Ectodermal cell (in vitro differentiated cells): ENCODE measurements at regions not wholly inside any gene's neighbourhood (a gene's known extent, or its start where the extent isn't known, plus 50 kb on each side); places are given as distances from the start of the nearest gene placed in this dataset.
"Not testable (repeated sequence)": the region's sequence is repeated elsewhere in the genome, so short reads cannot be mapped to it uniquely, and the experiment has no call there.

Experiments used
- H3K27ac ChIP-seq: 2 replicates; pipeline ENCODE4 v1.7.0; 2013; ENCODE audit warnings: mild to moderate bottlenecking, low read depth, low read length; ENCODE audit not compliant: insufficient read depth, poor library complexity, severe bottlenecking
- H3K27me3 ChIP-seq: 2 replicates; pipeline ENCODE4 v1.7.0; 2013; ENCODE audit warnings: mild to moderate bottlenecking, low read length; ENCODE audit not compliant: insufficient read depth, control insufficient read depth, poor library complexity, severe bottlenecking
- H3K36me3 ChIP-seq: one replicate; pipeline ENCODE4 v1.7.0; 2013; ENCODE audit warnings: low read length; ENCODE audit not compliant: control insufficient read depth, insufficient read depth
- H3K4me1 ChIP-seq: one replicate; pipeline ENCODE4 v1.7.0; 2013; ENCODE audit warnings: low read length; ENCODE audit not compliant: control insufficient read depth, insufficient read depth
- H3K4me3 ChIP-seq: 2 replicates; pipeline ENCODE4 v1.7.0; 2013; ENCODE audit warnings: low read depth, low read length, control low read depth; ENCODE audit not compliant: insufficient read depth
- H3K9me3 ChIP-seq: 2 replicates; pipeline ENCODE4 v1.7.0; 2013; ENCODE audit warnings: mild to moderate bottlenecking, low read length, moderate library complexity; ENCODE audit not compliant: control insufficient read depth
- WGBS, 2 experiments: methylation state at CpG; one replicate each; pipeline ENCODE4 v1.1.7; 2013; ENCODE audit warnings: missing lambda C conversion rate in 2 of 2; 5-methylcytosine and 5-hydroxymethylcytosine counted together

DNA sequence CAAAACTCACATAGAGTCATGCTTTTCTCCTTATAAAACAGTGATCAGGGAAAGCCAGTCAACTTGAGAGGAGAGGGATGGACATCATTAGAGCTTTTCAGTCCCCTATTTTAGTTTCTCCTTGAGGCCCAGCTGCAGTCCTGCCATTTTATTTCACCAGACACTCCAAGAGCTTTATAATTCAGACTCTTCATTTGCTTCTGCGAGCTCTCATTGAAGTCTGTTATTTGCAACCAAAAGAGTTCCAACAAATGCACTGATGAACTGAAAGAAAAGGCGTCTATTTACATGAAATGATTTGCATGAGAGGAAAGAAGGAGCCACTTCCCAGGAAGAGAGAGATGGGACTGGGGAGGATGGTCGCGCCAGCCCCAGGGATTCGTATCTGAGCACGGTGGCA lies 86.8 kb downstream of the NDUFA12 start:
- Histone ChIP-seq H3K4me1 (peaks cover 7% of the 10 kb centered on the region), H3K4me3 (no peak overlapping the region), H3K9me3 (no peaks in the 10 kb centered on the region), H3K36me3 (no peaks in the 10 kb centered on the region), H3K27ac (no peak overlapping the region), H3K27me3 (no peaks in the 10 kb centered on the region)
- 63 to 68% methylated on average over 6 of the region's 6 CpGs for WGBS, 2 experiments

DNA sequence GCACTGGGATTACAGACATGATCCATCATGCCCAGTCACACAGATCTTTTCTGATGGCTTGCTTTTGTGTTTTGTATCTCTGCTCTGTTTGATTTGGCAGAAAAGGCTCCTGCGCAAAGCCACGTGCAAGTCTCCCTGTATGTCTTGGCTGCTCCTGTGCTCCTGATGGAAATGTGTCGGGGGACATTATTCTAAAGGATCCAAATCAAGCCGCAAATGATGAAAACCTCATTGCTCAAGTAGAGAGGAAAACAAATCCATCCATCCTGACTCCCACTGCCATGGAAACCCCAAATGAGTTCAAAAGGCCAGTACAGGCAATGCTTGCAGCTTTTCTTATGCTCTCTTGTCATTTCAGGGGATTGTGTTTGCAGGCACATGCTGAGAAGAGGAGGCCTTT lies 93.8 kb downstream of the NDUFA12 start:
- Histone ChIP-seq H3K4me3 (no peak overlapping the region), H3K36me3 (no peaks in the 10 kb centered on the region), H3K27ac (no peak overlapping the region), H3K4me1 (peaks cover 8% of the 10 kb centered on the region), H3K9me3 (no peaks in the 10 kb centered on the region), H3K27me3 (no peaks in the 10 kb centered on the region)
- 72% methylated on average over 4 of the region's 4 CpGs for WGBS, 2 experiments

DNA sequence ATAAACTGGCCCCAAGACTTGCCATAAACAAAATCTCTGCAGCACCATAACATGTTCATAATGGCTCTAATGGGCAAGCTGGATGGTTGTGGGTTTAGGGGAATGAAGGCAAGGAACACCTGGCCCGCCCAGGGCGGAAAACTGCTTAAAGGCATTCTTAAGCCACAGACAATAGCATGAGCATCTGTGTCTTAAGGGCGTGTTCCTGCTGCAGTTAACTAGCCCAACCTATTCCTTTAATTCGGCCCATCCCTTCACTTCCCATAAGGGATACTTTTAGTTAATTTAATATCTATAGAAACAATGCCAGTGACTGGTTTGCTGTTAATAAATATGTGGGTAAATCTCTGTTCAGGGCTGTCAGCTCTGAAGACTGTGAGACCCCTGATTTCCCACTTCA lies 97.7 kb downstream of the NDUFA12 start:
- H3K4me3 ChIP-seq, H3K27ac ChIP-seq, H3K36me3 ChIP-seq, H3K4me1 ChIP-seq, H3K27me3 ChIP-seq, H3K9me3 ChIP-seq: not testable (repeated sequence)
- WGBS, 2 experiments: 93 to 95% methylated on average over 3 of the region's 4 CpGs

DNA sequence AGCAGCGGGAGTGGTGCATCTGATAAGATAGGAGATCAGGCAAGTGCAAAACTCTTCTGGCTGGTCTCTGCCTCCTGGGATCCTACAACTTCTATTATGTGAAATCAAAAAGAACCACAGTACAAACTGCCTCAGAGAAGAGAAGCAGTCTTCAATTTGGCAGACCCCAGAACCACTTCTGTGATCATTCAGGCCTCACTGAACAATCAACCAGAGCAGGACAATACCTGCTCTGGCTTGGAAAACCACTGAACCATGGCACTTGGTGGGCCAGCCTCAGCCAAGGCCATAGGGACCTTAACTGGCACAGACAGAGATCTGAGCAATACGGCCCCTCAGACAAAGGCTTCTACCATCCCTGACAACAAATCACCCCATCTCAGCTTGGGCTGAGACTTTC lies 103.0 kb downstream of the NDUFA12 start:
- Histone ChIP-seq H3K4me3 (no peak overlapping the region), H3K36me3 (no peaks in the 10 kb centered on the region), H3K4me1 (no peaks in the 10 kb centered on the region), H3K27ac (no peak overlapping the region), H3K9me3 (no peaks in the 10 kb centered on the region), H3K27me3 (no peaks in the 10 kb centered on the region)
- WGBS, 2 experiments: 84 to 90% methylated on average over 2 of the region's 2 CpGs

DNA sequence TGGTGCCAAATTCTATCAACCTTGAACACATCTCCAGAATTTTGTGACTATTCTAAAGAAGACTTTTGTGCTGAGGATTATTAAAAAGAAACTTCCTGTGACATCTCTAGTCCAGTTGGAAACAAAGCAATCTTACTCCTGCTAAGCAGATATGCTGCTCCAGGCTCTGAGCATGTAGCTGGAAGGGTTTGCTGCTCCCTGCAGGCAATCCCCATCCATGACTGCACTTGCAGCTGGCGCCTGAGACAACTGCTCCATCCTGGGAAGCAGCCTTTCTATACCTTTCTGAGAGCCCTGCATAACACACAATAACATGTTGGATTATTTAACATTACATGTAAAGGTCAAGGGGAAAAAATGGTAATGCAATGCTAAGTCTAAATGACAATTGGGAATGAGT lies 105.1 kb downstream of the NDUFA12 start:
- WGBS, 2 experiments: 70 to 83% methylated on average over 1 of the region's 1 CpG
- H3K9me3 ChIP-seq: no peaks in the 10 kb centered on the region
- H3K36me3 ChIP-seq: no peaks in the 10 kb centered on the region
- H3K27ac ChIP-seq: no peak overlapping the region
- no peak overlapping the region for H3K4me3 ChIP-seq
- no peaks in the 10 kb centered on the region for H3K4me1 ChIP-seq
- no peaks in the 10 kb centered on the region for H3K27me3 ChIP-seq

DNA sequence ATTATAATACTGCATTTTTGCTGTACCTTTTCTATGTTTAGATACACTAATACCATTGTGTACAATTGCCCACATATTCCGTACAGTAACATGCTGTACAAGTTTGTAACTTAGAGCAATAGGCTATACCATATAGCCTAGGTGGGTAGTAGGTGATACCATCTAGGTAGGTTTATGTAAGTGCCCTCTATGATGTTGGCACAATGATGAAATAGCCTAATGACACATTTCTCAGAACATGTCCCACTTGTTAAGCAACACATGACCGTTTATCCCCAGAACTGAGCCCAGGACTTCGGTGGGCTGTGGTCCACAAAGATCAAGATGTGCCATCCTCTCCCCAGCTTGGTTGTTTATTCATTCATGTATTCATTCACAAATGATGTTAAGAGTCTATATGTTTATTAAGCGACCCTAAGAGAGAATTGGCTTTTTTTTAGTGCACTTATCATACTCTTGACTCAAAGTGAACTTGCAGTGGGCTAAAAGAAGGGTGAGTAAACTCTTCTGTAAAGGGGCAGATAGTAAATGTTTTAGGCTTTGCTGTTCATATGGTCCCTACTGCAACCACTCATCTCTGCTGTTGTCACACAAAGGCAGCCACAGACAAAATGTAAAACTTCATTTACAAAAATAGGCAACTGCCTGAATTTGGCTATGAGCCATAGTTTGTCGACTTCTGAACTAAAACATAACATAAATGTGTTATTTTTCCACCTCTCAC lies 110.8 kb downstream of the NDUFA12 start:
- no peaks in the 10 kb centered on the region for H3K4me1 ChIP-seq
- 92 to 96% methylated on average over 5 of the region's 5 CpGs for WGBS, 2 experiments
- no peaks in the 10 kb centered on the region for H3K36me3 ChIP-seq
- no peak overlapping the region for H3K27ac ChIP-seq
- no peaks in the 10 kb centered on the region for H3K9me3 ChIP-seq
- H3K27me3 ChIP-seq: no peaks in the 10 kb centered on the region
- no peak overlapping the region for H3K4me3 ChIP-seq

DNA sequence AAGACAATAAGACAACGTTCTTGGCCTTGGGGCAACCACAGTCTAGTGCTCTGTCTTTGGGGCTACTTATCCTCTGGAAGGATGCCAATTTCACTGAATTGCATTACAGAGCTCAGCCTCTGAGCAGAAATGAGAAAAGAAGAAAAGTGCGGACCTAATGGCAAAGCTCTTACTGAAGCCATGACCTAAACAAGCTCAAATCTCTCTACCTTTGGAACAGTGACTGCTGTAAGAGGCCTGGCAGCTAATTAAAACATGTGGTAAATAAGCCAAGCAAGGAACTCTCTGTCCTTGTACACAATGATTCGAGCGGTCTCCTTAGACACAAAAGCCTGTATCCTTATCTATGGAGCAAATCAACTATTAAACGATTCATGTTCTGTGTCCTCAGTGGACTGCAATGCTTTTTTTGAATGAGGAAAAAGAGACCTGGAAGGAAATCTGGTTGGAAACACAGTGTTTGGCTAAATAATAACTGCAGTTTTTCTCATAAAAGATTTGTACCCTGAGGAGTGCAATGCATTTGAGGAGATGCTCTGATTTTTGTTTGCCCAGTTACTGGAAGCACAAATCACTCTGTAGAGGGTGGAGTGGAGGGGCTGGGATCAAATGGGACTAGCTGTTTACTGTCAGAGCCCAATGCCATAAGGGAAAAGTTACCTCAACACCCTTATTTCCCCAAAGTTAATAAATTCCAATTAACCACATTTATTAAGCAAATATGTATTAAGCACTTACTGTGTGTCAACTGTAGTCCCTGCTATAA lies 113.9 kb downstream of the NDUFA12 start:
- Histone ChIP-seq H3K4me3 (no peak overlapping the region), H3K27ac (no peak overlapping the region), H3K4me1 (no peaks in the 10 kb centered on the region), H3K36me3 (no peaks in the 10 kb centered on the region), H3K9me3 (no peaks in the 10 kb centered on the region), H3K27me3 (no peaks in the 10 kb centered on the region)
- WGBS, 2 experiments: 89 to 91% methylated on average over 5 of the region's 5 CpGs

DNA sequence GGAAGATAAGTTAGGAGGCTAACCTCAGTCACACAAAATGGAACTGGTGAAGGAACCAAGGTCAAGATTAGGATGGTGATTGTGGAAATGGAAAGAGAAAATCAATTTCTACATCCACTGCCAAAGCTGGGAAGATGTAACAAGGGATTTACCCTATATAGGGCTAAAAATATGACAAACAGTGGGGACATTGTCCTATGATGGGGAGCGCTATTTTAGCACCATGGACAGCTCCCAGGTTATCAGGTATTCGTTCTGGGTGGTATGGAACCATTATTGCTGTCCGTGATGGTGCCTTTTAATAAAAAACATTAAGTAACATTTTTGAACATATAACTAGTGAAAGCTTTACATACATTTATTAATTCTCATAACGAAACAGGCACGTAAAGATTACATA lies 124.0 kb downstream of the NDUFA12 start:
- H3K36me3 ChIP-seq: no peaks in the 10 kb centered on the region
- H3K4me1 ChIP-seq: no peaks in the 10 kb centered on the region
- peaks cover 18% of the 10 kb centered on the region for H3K27me3 ChIP-seq
- no peaks in the 10 kb centered on the region for H3K9me3 ChIP-seq
- no peak overlapping the region for H3K27ac ChIP-seq
- WGBS, 2 experiments: 56 to 64% methylated on average over 3 to 5 of the region's 5 CpGs
- H3K4me3 ChIP-seq: no peak overlapping the region

DNA sequence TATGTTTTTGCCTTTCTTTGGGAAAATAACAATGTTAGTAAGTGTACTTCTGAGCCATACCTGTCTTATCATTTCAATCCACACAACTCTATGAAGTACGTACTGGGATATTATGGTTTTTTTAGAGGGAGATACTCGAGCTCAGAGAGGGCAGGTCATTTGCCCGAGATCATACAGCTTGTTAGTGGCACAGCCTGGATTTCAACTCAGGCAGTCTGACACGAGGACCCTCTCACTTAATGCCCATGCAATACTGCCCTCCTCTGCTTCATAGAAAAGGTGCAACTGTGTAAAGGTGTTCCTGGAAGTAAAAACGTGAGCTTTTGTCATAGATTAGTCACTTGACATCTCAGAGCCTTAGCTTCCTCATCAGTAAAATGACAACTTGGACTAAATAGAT lies 128.0 kb downstream of the NDUFA12 start:
- no peaks in the 10 kb centered on the region for H3K4me1 ChIP-seq
- no peaks in the 10 kb centered on the region for H3K9me3 ChIP-seq
- WGBS, 2 experiments: 31 to 35% methylated on average over 4 to 5 of the region's 5 CpGs
- peaks cover 57% of the 10 kb centered on the region for H3K27me3 ChIP-seq
- H3K4me3 ChIP-seq: no peak overlapping the region
- no peaks in the 10 kb centered on the region for H3K36me3 ChIP-seq
- H3K27ac ChIP-seq: no peak overlapping the region

DNA sequence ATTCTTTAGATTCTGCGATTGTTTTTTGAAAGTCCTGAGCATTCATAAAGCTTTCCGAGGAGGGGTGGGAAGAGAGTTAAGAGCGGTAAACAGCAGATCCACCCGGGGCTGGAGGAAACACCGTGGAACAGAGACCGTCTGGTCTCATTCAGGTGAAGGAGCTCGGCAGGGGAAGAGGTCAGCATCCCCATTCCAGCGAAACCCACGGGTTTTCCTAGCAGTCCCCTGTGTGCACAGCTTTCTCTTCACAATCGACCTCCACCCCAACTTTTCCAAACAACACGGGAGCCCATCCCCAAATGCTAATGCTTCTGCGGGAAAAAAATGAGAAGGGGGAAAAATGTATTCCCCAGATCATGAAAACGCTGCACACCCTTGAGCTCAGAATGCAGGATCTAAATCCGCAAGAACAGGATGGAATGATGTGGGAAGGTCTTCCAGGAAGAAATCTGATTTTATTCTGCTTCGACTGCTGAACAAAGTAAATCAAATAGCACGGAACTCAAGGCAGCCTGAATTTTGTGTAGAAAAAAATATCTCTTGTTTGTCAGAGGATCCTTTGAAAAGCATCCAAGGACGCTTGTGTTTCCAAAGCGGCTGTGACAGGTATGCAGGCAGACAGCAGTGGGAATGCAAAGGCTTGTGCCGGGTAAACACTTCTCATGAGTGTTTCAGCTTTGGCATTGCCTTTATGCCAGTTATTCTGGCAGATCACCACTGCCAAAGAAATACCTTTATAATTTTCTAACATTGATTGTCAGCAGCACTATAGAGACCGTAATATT lies 128.8 kb downstream of the NDUFA12 start:
- 25 to 34% methylated on average over 19 to 20 of the region's 20 CpGs for WGBS, 2 experiments
- Histone ChIP-seq H3K9me3 (no peaks in the 10 kb centered on the region), H3K27me3 (peaks cover 57% of the 10 kb centered on the region), H3K4me3 (no peak overlapping the region), H3K4me1 (no peaks in the 10 kb centered on the region), H3K36me3 (no peaks in the 10 kb centered on the region), H3K27ac (no peak overlapping the region)
